SK-N-SH (cell line): ENCODE measurements at regions not wholly inside any gene's neighbourhood (a gene's known extent, or its start where the extent isn't known, plus 50 kb on each side); places are given as distances from the start of the nearest gene placed in this dataset.

Source experiments
- CTCF ChIP-seq: fragments of 200-600 bp; sonication (generic); IDR thresholded peaks from 2 replicates; pipeline ENCODE4 v1.6.1; 2017; ENCODE audit warnings: antibody characterized with exemption, mild to moderate bottlenecking, moderate library complexity
- EP300 ChIP-seq, 2 experiments: IDR thresholded peaks; 2 replicates each; pipeline versions ENCODE4 v1.4.0 to v1.6.1; 2012; ENCODE audit warnings: borderline replicate concordance in 1 of 2, low read depth in 1 of 2, low read length in 1 of 2
- EZH2phosphoT487 ChIP-seq: fragments of 200-600 bp; sonication (generic); IDR thresholded peaks from 2 replicates; pipeline ENCODE4 v1.6.1; 2017; ENCODE audit warnings: low read depth, mixed run types, mild to moderate bottlenecking, antibody characterized with exemption, moderate library complexity, borderline replicate concordance
- MEF2A ChIP-seq: IDR thresholded peaks from 2 replicates; pipeline ENCODE4 v1.4.0; 2012; ENCODE audit warnings: low read depth, borderline replicate concordance
- NFIC ChIP-seq: IDR thresholded peaks from 2 replicates; pipeline ENCODE4 v1.4.0; 2012; ENCODE audit warnings: borderline replicate concordance
- PBX3 ChIP-seq: IDR thresholded peaks from 2 replicates; pipeline ENCODE4; 2012
- POLR2AphosphoS5 ChIP-seq: IDR thresholded peaks from 2 replicates; pipeline ENCODE4 v1.6.1; 2012; ENCODE audit warnings: low read depth, low read length
- RAD21 ChIP-seq: IDR thresholded peaks from 2 replicates; pipeline ENCODE4 v1.6.1; 2012; ENCODE audit warnings: mild to moderate bottlenecking, low read length
- TEAD4 ChIP-seq: IDR thresholded peaks from 2 replicates; pipeline ENCODE4 v1.4.0; 2012; ENCODE audit warnings: mild to moderate bottlenecking, borderline replicate concordance; ENCODE audit not compliant: insufficient read depth
- USF2 ChIP-seq: fragments of 150-350 bp; IDR thresholded peaks from 2 replicates; pipeline ENCODE4 v1.6.1; 2017; ENCODE audit warnings: antibody characterized with exemption, low read length, low read depth, borderline replicate concordance
- ZBTB33 ChIP-seq: IDR thresholded peaks from 2 replicates; pipeline ENCODE4 v1.4.0; 2012; ENCODE audit warnings: low read depth, borderline replicate concordance

- TF ChIP-seq CTCF (no peak), POLR2AphosphoS5 (no peak), ZBTB33 (no peak), PBX3 (no peak), USF2 (no peak), EP300 (IDR thresholded peaks at IDR 0.05; ENCODE audit: borderline replicate concordance in 1 of 2, low read depth in 1 of 2, low read length in 1 of 2) (no peak), RAD21 (no peak), NFIC (no peak), EZH2phosphoT487 (no peak), TEAD4 (no peak), MEF2A (no peak)
Measured at GRCh38 chr2:120885749-120886148, 150.1 kb downstream of the GLI2 start.
